ENCODE measurements at regions not wholly inside any gene's neighbourhood (a gene's known extent, or its start where the extent isn't known, plus 50 kb on each side); places are given as distances from the start of the nearest gene placed in this dataset.

DNA sequence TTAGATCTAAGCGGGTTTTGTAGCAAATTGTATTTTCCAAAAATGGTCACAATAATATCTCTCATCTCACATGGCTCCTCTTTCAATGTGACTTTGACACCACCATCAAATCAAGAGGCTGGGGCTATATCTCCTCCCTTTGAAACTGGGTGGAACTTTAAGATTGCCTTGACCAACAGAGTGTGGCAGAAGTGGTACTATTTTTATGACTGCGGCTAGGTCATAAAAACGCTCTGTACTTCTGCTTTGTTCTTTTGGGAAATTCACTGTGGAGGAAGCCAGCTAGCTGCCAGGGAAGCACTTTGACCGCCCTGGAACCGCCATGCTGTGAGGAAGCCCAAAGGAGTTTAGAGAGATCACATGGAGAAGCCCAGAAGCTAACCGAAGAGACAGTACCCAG, 50.7 kb upstream of the ACOT11 start:
- POLR2A ChIA-PET, result no interaction called here
- Mint-ChIP-seq H3K4me3 (no peak overlapping the region), H3K9me3 (no peaks in the 10 kb centered on the region), H3K27me3 (ENCODE audit: low read depth) (no peaks in the 10 kb centered on the region; the same call in 1 of the 2 replicates), H3K27ac (no peak overlapping the region), H3K36me3 (no peaks in the 10 kb centered on the region), H3K4me1 (peaks cover 32% of the 10 kb centered on the region)
- CTCF ChIA-PET, result no interaction called here
- ATAC-seq, result no peak
- no peak for DNase-seq (ENCODE audit: low spot score)
- no peak for TF ChIP-seq ATF1 (CRISPR knock-in tag; IDR thresholded peaks at IDR 0.05)
- TF ChIP-seq, protein P1, sequence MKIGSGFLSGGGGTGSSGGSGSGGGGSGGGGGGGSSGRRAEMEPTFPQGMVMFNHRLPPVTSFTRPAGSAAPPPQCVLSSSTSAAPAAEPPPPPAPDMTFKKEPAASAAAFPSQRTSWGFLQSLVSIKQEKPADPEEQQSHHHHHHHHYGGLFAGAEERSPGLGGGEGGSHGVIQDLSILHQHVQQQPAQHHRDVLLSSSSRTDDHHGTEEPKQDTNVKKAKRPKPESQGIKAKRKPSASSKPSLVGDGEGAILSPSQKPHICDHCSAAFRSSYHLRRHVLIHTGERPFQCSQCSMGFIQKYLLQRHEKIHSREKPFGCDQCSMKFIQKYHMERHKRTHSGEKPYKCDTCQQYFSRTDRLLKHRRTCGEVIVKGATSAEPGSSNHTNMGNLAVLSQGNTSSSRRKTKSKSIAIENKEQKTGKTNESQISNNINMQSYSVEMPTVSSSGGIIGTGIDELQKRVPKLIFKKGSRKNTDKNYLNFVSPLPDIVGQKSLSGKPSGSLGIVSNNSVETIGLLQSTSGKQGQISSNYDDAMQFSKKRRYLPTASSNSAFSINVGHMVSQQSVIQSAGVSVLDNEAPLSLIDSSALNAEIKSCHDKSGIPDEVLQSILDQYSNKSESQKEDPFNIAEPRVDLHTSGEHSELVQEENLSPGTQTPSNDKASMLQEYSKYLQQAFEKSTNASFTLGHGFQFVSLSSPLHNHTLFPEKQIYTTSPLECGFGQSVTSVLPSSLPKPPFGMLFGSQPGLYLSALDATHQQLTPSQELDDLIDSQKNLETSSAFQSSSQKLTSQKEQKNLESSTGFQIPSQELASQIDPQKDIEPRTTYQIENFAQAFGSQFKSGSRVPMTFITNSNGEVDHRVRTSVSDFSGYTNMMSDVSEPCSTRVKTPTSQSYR (CRISPR knock-in tag; IDR thresholded peaks at IDR 0.05), result no peak
- no peak for TF ChIP-seq FOXJ3 (CRISPR knock-in tag; IDR thresholded peaks at IDR 0.05; ENCODE audit: borderline replicate concordance)
- TF ChIP-seq, protein P2, sequence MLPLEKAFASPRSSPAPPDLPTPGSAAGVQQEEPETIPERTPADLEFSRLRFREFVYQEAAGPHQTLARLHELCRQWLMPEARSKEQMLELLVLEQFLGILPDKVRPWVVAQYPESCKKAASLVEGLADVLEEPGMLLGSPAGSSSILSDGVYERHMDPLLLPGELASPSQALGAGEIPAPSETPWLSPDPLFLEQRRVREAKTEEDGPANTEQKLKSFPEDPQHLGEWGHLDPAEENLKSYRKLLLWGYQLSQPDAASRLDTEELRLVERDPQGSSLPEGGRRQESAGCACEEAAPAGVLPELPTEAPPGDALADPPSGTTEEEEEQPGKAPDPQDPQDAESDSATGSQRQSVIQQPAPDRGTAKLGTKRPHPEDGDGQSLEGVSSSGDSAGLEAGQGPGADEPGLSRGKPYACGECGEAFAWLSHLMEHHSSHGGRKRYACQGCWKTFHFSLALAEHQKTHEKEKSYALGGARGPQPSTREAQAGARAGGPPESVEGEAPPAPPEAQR (CRISPR knock-in tag; IDR thresholded peaks at IDR 0.05), result no peak
- no peak for TF ChIP-seq PRRX2 (CRISPR knock-in tag; IDR thresholded peaks at IDR 0.05)
- TF ChIP-seq TCF7 (CRISPR knock-in tag; IDR thresholded peaks at IDR 0.05; ENCODE audit: low read depth), result no peak
- TF ChIP-seq FOXP1 (CRISPR knock-in tag; IDR thresholded peaks at IDR 0.05; ENCODE audit: borderline replicate concordance), result no peak
- no peak for TF ChIP-seq CREB1 (CRISPR knock-in tag; IDR thresholded peaks at IDR 0.05)
- TF ChIP-seq ZNF138 (CRISPR knock-in tag; conservative IDR thresholded peaks at IDR 0.05), result no peak
- TF ChIP-seq, protein P3, sequence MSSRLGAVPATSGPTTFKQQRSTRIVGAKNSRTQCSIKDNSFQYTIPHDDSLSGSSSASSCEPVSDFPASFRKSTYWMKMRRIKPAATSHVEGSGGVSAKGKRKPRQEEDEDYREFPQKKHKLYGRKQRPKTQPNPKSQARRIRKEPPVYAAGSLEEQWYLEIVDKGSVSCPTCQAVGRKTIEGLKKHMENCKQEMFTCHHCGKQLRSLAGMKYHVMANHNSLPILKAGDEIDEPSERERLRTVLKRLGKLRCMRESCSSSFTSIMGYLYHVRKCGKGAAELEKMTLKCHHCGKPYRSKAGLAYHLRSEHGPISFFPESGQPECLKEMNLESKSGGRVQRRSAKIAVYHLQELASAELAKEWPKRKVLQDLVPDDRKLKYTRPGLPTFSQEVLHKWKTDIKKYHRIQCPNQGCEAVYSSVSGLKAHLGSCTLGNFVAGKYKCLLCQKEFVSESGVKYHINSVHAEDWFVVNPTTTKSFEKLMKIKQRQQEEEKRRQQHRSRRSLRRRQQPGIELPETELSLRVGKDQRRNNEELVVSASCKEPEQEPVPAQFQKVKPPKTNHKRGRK (CRISPR knock-in tag; IDR thresholded peaks at IDR 0.05; ENCODE audit: borderline replicate concordance), result no peak
- TF ChIP-seq, protein P4, sequence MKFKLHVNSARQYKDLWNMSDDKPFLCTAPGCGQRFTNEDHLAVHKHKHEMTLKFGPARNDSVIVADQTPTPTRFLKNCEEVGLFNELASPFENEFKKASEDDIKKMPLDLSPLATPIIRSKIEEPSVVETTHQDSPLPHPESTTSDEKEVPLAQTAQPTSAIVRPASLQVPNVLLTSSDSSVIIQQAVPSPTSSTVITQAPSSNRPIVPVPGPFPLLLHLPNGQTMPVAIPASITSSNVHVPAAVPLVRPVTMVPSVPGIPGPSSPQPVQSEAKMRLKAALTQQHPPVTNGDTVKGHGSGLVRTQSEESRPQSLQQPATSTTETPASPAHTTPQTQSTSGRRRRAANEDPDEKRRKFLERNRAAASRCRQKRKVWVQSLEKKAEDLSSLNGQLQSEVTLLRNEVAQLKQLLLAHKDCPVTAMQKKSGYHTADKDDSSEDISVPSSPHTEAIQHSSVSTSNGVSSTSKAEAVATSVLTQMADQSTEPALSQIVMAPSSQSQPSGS (CRISPR knock-in tag; IDR thresholded peaks at IDR 0.05; ENCODE audit: borderline replicate concordance, low read depth), result no peak
- TF ChIP-seq ETV6 (CRISPR knock-in tag; IDR thresholded peaks at IDR 0.05), result no peak
- no peak for TF ChIP-seq IRF2 (CRISPR knock-in tag; IDR thresholded peaks at IDR 0.05; ENCODE audit: borderline replicate concordance, low read depth)
- TF ChIP-seq, protein P5, sequence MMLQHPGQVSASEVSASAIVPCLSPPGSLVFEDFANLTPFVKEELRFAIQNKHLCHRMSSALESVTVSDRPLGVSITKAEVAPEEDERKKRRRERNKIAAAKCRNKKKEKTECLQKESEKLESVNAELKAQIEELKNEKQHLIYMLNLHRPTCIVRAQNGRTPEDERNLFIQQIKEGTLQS (CRISPR knock-in tag; conservative IDR thresholded peaks at IDR 0.05), result no peak
- TF ChIP-seq GRHL2 (CRISPR knock-in tag; IDR thresholded peaks at IDR 0.05; ENCODE audit: insufficient replicate concordance, severe bottlenecking), result no peak

DNA sequence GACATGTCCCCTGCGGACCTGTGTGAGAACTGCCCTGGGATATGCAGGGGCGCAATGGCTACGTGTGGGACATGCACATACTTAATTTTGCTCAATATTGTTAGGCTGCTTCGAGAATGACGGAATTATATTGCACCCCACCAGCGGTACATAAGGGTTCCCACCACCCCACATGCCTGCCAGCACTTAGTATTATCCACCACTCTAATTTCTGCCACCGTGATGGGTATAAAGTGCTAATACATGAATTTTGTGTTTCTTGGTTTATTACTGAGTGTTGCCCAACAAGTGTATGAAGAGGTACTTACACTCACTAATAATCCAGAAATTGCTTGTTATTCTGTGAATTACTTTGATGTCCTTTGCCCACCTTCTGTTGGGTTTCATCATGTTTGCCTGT, 52.1 kb upstream of the ACOT11 start:
- H3K27me3 Mint-ChIP-seq (ENCODE audit: low read depth), result peaks cover 4% of the 10 kb centered on the region
- H3K9me3 Mint-ChIP-seq, result no peaks in the 10 kb centered on the region
- no peak overlapping the region for H3K4me3 Mint-ChIP-seq
- CTCF ChIA-PET, result interaction anchor here (1.5 kb wide), 1 partner anchor 52 kb away, joined by 4 read pairs; the partner anchor contains the start of gene ACOT11
- no peaks in the 10 kb centered on the region for H3K36me3 Mint-ChIP-seq
- ATAC-seq (no peak), DNase-seq (ENCODE audit: low spot score) (no peak)
- H3K4me1 Mint-ChIP-seq, result peaks cover 27% of the 10 kb centered on the region
- no peak overlapping the region for H3K27ac Mint-ChIP-seq
- POLR2A ChIA-PET, result no interaction called here
- TF ChIP-seq NR3C1 (CRISPR knock-in tag; conservative IDR thresholded peaks at IDR 0.05; ENCODE audit: low read depth) (no peak), SMAD3 (CRISPR knock-in tag; IDR thresholded peaks at IDR 0.05; ENCODE audit: borderline replicate concordance) (no peak), ZNF263 (CRISPR knock-in tag; IDR thresholded peaks at IDR 0.05; ENCODE audit: low read depth) (no peak), GRHL2 (CRISPR knock-in tag; IDR thresholded peaks at IDR 0.05; ENCODE audit: insufficient replicate concordance, severe bottlenecking) (no peak), TEAD4 (CRISPR knock-in tag; IDR thresholded peaks at IDR 0.05) (no peak), ZNF219 (CRISPR knock-in tag; IDR thresholded peaks at IDR 0.05; ENCODE audit: borderline replicate concordance) (no peak), FOXK1 (CRISPR knock-in tag; IDR thresholded peaks at IDR 0.05) (no peak), ZNF423 (CRISPR knock-in tag; IDR thresholded peaks at IDR 0.05) (no peak), SMAD4 (CRISPR knock-in tag; IDR thresholded peaks at IDR 0.05) (no peak), ZNF138 (CRISPR knock-in tag; conservative IDR thresholded peaks at IDR 0.05) (no peak)
- TF ChIP-seq, protein P6, sequence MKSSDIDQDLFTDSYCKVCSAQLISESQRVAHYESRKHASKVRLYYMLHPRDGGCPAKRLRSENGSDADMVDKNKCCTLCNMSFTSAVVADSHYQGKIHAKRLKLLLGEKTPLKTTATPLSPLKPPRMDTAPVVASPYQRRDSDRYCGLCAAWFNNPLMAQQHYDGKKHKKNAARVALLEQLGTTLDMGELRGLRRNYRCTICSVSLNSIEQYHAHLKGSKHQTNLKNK (CRISPR knock-in tag; IDR thresholded peaks at IDR 0.05), result no peak
- TF ChIP-seq, protein P7, sequence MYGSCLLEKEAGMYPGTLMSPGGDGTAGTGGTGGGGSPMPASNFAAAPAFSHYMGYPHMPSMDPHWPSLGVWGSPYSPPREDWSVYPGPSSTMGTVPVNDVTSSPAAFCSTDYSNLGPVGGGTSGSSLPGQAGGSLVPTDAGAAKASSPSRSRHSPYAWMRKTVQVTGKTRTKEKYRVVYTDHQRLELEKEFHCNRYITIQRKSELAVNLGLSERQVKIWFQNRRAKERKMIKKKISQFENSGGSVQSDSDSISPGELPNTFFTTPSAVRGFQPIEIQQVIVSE (CRISPR knock-in tag; IDR thresholded peaks at IDR 0.05; ENCODE audit: borderline replicate concordance), result no peak
- TF ChIP-seq, protein P8, sequence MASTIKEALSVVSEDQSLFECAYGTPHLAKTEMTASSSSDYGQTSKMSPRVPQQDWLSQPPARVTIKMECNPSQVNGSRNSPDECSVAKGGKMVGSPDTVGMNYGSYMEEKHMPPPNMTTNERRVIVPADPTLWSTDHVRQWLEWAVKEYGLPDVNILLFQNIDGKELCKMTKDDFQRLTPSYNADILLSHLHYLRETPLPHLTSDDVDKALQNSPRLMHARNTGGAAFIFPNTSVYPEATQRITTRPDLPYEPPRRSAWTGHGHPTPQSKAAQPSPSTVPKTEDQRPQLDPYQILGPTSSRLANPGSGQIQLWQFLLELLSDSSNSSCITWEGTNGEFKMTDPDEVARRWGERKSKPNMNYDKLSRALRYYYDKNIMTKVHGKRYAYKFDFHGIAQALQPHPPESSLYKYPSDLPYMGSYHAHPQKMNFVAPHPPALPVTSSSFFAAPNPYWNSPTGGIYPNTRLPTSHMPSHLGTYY (CRISPR knock-in tag; IDR thresholded peaks at IDR 0.05), result no peak
